Tongue (tissue), 1 donor: ENCODE measurements at regions not wholly inside any gene's neighbourhood (a gene's known extent, or its start where the extent isn't known, plus 50 kb on each side); places are given as distances from the start of the nearest gene placed in this dataset.
A peak's percentile ranks its signal among the peaks of the same experiment; 100 is the strongest.
"Not testable (repeated sequence)": the region's sequence is repeated elsewhere in the genome, so short reads cannot be mapped to it uniquely, and the experiment has no call there.

Source experiments
- DNase-seq: peaks from one replicate; pipeline ENCODE4 v3.0.0-alpha.2; 2015

GRCh38 chr11:41519696-41520095 lies 60.2 kb upstream of the LRRC4C start:
- no peak for DNase-seq

DNA sequence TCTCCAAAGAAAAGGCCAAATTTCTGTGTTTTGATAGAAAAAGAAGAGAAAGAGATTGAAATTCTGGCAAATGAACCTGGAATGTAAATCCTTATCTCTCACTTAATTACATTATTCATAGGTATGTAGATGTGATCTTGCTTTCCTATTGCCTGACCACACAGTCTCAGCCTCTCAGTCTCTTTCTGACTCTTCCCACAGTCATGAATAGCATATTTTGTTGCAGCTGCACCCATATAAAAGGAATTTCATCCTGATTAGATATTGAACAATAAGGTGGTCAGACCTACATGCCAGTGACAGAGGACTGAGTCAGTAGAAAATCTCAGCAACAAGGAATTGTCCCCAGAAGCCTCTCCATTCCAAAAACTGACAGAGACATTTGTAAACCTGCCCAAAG lies 62.9 kb upstream of the LRRC4C start:
- DNase-seq = no peak

DNA sequence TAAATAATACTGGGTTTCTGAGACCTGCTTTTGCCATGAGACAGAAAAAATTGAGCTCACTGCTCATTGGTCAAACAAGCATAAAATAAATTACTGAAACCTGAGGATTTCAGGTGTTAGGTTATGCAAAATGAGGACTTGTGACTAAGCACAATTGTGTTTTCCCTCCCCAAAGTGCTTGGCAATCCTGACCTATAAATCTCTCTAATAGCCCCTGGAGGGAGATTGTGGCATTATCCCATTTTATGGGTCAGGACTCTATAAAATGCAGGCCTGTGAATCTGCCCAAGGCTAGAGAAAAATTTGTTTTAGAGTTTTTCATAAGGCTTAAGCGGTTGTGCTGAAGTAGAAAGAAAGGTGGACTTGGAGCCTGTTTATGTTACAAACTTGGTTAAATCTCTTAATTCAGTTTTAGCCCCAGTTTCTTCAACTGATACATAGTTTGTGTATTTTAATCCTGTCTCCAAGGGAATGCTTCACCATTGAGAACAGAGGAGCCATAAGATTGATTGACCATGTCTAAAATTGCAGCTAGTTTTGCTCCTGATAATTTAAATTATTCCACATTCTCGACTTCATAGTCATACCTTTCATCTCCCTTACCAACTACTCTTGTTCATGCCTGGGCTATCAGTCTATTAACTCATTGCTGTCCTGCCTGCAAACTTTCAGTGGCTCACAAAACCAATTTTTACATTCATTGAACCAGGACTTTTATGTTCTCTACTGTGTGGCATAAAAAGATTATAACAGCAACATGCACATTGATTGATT lies 63.6 kb upstream of the LRRC4C start:
- DNase-seq = no peak

GRCh38 chr11:41527530-41527929 lies 68.1 kb upstream of the LRRC4C start:
- no peak for DNase-seq

- DNase-seq = no peak
Measured at GRCh38 chr11:41532413-41532812, 73.0 kb upstream of the LRRC4C start.

- no peak for DNase-seq
Measured at GRCh38 chr11:41533761-41534160, 74.3 kb upstream of the LRRC4C start.

GRCh38 chr11:41534391-41534790 lies 74.9 kb upstream of the LRRC4C start:
- no peak for DNase-seq

DNA sequence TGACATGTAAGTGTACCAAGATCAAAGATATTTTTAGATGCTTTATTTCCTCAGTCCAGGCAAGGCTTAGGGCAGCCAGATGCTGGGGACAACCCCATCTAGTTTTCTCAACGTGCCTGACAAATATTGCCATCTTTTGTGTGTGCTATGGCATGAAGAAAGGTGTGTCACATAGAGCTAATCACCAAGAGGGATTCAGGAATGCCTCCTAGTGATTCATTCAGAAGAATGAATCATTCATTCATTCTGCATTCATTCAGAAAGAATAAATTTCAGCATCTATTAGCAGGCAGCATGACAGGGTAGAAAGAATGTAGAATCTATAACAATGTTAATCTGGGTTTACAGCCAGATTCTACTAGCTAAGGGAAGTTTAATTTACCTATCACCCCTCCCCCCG lies 75.4 kb upstream of the LRRC4C start:
- DNase-seq = no peak

GRCh38 chr11:41536021-41536568 lies 76.6 kb upstream of the LRRC4C start:
- DNase-seq = no peak

GRCh38 chr11:41544902-41545301 lies 85.5 kb upstream of the LRRC4C start:
- not testable (repeated sequence) for DNase-seq

DNA sequence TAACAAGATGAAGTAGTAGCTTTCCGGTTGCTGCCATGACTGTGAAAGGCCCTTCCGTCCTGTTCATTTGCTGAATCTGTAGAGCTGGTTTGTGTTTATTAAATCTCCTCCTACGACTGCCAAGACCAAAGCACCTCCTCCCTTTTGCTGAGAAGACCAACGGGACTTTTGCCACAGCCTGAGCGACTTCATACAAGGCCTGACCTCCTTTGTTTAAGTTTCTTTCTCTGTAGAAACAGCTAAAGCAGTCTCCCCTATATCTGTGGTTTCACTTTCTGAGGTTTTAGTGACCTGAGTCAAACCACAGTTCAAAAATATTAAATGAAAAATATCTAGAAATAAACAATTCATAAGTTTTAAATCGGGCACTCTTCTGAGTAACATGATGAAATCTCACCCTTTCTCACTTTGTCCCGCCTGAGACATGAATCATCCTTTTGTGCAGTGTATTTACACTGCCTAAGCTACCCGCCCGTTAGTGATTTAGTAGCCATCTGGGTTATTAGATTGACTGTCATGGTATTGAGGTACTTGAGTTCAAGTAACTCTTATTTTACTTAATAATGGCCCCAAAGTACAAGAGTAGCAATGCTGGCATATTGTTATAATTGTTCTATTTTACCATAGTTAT lies 119.1 kb upstream of the LRRC4C start:
- no peak for DNase-seq

- no peak for DNase-seq
Measured at GRCh38 chr11:41579546-41579945, 120.1 kb upstream of the LRRC4C start.

DNA sequence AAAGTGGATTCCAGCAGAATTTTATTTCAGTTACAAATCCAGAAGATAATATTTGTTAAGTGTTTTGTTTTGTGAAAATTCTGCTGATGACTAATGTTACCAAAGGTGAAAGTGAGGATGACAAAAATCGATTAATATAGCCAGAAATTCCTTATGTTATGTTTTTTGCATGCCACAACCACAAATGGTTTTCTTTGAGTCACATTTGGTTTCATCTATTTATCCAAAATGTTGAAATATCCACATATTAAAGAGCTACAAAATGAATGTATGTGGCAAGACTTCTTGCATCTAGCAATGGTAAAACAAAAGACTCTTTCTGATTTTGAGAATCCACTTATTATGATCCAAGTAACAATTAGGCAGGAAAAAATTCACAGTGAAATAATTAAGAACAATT lies 150.1 kb upstream of the LRRC4C start:
- no peak for DNase-seq

DNA sequence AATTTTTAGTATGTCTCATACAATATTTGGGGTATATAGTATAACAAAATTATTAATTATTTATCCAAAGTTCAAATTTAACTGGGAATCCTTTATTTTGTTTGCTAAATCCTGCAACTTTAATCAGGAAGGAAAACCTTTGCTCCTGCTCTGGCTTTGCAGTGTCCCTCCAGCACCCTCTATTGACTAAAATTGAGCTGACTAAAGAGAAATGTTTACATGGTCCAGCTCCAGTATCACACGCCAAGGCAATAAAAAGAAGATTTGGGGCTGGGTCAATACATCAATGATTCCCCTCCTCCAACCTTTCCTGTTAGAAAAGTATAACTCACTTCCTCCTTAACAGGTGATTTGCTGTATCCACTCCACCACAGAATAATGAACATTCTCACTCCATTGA lies 153.0 kb upstream of the LRRC4C start:
- no peak for DNase-seq

GRCh38 chr11:41613326-41613725 lies 153.9 kb upstream of the LRRC4C start:
- DNase-seq = no peak

GRCh38 chr11:41622707-41623359 lies 163.4 kb upstream of the LRRC4C start:
- no peak for DNase-seq

DNA sequence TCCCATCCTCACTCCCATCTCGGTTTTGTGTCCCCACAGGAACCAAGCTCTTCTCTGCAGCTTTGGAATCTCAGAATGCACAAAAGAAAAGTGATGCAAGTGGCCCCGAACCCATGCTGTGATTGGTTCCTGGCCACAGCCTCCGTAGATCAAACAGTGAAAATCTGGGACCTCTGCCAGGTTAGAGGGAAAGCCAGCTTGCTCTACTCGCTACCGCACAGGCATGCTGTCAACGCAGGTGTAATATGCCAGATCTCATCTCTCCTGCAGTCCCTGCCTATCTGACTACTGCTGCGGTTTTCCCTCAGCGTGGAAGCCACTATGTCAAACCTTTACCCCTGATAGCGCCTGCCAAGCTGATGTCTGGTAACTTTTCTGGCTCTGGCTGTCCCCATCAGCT lies 200.5 kb upstream of the LRRC4C start:
- peak; percentile 7 for DNase-seq

GRCh38 chr11:41660585-41660984 lies 201.1 kb upstream of the LRRC4C start:
- no peak for DNase-seq

DNA sequence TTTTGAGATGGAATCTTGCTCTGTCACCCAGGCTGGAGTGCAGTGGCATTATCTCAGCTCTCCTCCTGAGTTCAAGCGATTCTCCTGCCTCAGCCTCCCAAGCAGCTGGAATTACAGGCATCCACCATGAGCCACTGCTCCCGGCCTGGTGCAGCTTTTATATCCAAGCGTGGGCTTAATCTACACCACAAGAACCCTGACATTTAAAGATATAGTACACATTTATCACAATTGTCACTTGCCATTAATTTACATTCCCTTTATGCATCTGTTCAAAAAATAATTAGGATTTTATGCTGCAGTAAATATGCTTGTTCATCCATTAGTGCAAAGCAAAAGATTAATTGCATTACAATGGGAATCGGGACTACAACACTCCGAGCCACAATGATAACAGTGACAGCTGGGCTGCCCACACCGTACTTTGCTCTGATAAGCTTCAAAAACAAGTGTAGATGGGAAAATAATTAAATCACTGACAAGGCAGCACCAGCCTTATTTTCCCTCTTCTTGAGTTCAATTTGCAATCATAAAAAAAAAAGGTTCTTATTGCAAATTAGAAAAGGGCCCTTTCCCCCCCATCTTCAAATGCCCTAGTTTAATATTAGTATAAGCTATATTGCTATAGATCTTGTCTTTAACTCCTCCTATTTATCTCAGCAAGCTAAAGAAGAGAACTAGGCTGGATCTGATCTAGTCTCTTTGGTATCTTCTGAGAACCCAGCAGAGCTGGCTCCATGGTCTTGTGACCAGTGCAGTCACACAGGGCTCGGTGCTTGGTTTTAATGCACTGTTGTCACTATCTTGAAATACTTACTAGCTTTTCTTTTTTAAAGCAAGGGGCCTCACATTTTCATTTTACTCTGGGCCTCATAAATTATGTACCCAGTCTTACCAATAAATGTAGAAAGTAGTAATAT lies 206.2 kb upstream of the LRRC4C start:
- no peak for DNase-seq

GRCh38 chr11:41666951-41667653 lies 207.7 kb upstream of the LRRC4C start:
- DNase-seq = no peak

GRCh38 chr11:41675205-41675604 lies 215.8 kb upstream of the LRRC4C start:
- no peak for DNase-seq

GRCh38 chr11:41713030-41713429 lies 253.6 kb upstream of the LRRC4C start:
- DNase-seq = no peak
